ENCODE measurements at regions not wholly inside any gene's neighbourhood (a gene's known extent, or its start where the extent isn't known, plus 50 kb on each side); places are given as distances from the start of the nearest gene placed in this dataset.

DNA sequence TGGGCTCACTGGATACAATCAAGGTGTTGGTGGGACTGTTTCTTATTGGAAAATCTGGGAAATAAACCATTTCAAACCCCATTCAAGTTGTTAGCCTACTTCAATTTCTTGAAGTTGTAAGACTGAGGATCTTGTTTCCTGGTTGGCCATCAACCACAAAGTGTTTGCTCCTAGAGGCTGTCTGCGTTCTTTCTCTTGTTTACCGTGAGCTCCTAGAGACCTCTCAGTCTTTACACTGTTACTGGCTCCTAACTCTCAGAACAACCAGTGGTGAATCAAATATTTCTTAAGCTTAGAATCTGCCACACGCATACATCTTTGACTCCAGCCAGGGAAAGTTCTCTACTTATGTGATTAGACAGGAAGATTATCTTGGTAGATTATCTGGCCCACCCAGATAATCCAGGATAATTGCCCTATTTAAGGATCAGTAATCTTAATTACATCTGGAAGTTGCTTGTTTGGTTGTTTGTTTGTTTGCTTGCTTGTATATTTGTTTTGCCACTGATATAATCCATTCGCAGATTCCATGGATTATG, 798.7 kb downstream of the IPMK start:
- no peak for ATAC-seq (ENCODE audit: low FRiP score)
- no peak for DNase-seq (ENCODE audit: low spot score)

DNA sequence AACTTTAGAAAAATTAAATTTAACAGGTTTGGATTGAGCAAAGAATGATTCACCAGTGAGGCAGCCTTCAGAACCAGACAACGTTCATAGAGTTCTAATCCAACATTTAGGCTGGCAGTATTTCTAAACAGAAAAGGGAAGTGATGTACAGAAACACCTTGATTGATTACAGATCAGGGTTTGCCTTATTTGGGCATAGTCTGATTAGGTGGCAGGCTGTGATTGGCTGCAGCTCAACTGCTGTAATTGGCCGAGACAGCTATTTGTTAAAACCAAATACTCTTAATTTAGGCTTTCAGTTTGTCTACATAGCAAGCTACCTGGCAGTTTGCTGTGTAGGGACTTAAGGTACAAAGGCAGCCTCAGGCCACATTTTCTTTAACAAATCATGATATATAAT, 802.5 kb downstream of the IPMK start:
- ATAC-seq (ENCODE audit: low FRiP score): no peak
- no peak for DNase-seq (ENCODE audit: low spot score)
- TF ChIP-seq, protein P1, sequence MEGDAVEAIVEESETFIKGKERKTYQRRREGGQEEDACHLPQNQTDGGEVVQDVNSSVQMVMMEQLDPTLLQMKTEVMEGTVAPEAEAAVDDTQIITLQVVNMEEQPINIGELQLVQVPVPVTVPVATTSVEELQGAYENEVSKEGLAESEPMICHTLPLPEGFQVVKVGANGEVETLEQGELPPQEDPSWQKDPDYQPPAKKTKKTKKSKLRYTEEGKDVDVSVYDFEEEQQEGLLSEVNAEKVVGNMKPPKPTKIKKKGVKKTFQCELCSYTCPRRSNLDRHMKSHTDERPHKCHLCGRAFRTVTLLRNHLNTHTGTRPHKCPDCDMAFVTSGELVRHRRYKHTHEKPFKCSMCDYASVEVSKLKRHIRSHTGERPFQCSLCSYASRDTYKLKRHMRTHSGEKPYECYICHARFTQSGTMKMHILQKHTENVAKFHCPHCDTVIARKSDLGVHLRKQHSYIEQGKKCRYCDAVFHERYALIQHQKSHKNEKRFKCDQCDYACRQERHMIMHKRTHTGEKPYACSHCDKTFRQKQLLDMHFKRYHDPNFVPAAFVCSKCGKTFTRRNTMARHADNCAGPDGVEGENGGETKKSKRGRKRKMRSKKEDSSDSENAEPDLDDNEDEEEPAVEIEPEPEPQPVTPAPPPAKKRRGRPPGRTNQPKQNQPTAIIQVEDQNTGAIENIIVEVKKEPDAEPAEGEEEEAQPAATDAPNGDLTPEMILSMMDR (IDR thresholded peaks at IDR 0.05): no peak

More for the DNA sequence above, 798.7 kb downstream of the IPMK start:
- TF ChIP-seq, protein P1 (IDR thresholded peaks at IDR 0.05): no peak

DNA sequence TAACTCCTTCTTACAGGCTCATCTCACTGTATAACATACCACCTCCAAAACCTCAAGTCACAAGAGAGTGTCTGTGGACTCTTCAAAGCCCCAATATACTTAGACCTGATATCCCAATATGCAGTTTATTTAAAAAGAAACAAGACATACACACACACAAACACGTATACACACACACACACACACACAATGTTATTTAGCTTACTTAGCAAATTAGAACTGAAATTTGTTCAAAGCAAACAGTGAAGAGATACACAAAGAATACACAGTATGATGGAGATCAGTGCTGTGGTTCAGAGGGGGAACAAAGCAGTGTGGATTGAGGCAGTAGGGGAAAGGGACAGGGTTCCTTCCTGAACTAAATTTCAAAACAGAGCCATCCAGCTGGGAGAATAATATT, 807.2 kb downstream of the IPMK start:
- TF ChIP-seq, protein P1 (IDR thresholded peaks at IDR 0.05): no peak
- no peak for ATAC-seq (ENCODE audit: low FRiP score)
- DNase-seq (ENCODE audit: low spot score): no peak

DNA sequence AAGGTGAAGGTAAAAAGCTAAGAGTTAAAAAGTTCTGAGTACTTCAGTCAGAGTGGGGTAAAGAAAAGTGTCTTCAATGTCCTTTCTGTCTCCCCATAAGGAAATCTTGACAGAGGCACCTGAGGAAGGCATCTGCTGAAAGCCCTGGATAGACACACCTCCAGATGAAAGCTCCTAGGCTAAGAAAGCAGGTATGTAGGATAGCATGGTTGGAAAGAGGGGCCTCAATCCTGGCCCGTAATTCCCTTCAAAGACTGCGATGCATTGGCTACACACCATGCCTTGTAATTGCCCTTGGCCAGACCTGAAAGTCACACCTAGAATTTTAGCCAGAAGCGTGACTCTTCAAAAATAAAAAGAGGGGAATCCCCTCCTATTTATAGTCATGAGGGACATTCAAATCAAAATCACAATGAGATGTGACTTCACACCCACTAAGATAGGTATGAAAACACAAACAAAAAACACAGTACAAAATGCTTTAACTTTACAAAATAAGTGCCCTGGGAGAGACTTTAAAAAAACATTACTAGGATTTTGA, 809.7 kb downstream of the IPMK start:
- ATAC-seq (ENCODE audit: low FRiP score): no peak
- no peak for DNase-seq (ENCODE audit: low spot score)
- TF ChIP-seq, protein P1 (IDR thresholded peaks at IDR 0.05): no peak

DNA sequence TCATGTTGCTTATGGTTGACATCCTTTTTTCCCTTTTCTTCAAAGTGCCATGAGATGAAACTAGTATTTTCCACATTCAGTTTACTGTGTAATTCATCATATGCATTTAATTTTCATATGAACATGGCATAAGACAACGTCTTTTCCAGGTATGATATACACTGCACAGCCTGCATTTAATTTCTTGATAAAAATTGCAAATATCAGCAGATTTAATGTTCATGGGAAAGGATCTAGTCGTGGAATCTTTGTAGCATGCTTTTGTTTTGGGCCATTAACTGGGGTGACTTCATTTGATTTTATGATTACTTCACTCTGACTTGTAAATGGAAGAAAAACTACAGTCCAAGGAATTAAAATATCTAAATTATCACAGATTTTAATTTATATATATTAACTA, 837.3 kb downstream of the IPMK start:
- DNase-seq (ENCODE audit: low spot score) (no peak), ATAC-seq (ENCODE audit: low FRiP score) (no peak)
- TF ChIP-seq, protein P1 (IDR thresholded peaks at IDR 0.05): no peak

DNA sequence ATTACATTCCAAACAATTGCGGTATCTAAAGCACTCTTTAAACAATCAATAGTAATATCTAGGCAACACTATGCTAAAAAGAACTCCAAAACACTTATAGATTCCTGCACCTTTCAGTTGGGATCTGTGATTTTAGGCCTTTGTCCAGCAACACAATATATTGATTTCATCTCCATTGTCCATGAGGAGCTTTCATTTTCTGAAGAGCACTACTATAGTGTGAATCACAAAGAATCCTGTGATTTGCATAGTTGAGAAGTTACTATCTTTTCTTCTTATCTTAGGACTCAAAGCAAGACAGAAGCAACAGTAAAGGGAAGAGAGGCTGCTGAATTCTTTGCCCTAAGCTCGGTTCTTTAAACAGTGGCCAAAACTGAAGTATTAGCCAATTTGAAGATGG, 846.8 kb downstream of the IPMK start:
- DNase-seq (ENCODE audit: low spot score): no peak
- ATAC-seq (ENCODE audit: low FRiP score): no peak
- TF ChIP-seq, protein P1 (IDR thresholded peaks at IDR 0.05): no peak

DNA sequence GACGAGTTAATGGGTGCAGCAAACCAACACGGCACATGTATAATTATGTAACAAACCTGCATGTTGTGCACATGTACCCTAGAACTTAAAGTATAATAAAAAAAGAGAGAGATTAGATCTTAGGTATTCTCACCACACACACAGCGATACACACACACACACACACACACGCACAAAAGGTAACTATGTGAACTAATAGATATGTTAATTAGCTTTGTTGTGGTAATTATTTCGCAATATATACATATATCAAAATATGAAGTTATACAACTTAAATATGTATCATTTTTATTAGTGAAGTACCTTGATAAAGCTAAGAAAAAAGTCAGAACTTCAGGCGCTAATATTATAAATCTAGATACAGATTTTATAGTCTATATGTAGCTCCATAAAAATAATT, 849.2 kb downstream of the IPMK start:
- TF ChIP-seq, protein P1 (IDR thresholded peaks at IDR 0.05): no peak
- DNase-seq (ENCODE audit: low spot score) (no peak), ATAC-seq (ENCODE audit: low FRiP score) (no peak)
